Activated CD4-positive, CD25-positive, alpha-beta regulatory T cell treated with anti-CD3 and anti-CD28 coated beads, Interleukin-2, amount 50 U/mL, for 72 hours (primary cell): ENCODE measurements at regions not wholly inside any gene's neighbourhood (a gene's known extent, or its start where the extent isn't known, plus 50 kb on each side); places are given as distances from the start of the nearest gene placed in this dataset.

Source experiments
- DNase-seq: peaks from one replicate; pipeline ENCODE4 v3.0.0; 2021

DNA sequence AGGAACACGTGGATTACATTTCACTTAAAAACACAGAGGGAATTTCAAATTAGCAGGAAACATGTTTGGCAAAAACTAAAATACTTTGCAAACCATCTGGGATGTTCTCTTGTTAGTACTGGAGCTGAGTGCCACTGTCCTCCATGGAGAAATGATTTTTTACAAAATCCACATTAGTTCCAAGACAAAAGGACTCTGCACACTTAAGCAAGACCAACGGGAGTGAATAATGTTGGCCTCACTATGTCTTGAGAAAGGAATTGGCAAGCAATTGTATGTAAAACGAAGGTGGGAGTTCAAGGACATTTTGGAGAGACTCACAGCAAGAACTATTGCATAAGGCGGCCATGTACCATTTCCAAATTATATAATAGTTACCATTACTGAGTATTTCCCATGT is 547.5 kb downstream of the EBF1 start:
- no peak for DNase-seq

- DNase-seq: no peak
Observed at GRCh38 chr5:158549311-158549710, 550.4 kb downstream of the EBF1 start.

GRCh38 chr5:158546748-158547147 is 553.0 kb downstream of the EBF1 start:
- no peak for DNase-seq

DNA sequence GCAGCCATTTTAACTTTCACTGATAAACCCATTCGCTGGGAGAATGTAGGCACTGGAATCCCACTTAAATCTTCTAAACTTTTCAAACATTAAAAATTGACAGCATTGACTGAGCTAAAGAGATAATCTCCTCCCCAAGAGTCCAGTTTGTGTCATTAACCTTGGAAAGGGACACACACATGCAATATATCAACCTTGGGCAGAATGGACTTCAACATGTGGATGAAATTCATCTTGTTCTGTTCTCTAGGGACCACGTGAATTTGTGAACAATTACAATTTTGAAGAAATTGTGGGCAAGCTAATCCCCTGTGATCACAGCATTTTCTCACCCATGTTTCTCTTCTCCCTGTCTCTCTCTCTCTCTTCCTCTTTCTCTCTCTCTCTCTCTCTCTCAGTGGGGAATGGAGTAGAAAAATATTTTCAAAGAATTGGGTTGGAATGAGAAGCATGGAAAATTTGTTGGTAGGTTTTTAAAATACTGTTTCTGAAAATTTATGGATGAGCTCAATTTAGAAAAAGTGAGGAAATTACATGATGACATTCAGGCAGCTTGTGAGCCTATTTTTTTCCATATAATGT is 553.7 kb downstream of the EBF1 start:
- DNase-seq: no peak

DNA sequence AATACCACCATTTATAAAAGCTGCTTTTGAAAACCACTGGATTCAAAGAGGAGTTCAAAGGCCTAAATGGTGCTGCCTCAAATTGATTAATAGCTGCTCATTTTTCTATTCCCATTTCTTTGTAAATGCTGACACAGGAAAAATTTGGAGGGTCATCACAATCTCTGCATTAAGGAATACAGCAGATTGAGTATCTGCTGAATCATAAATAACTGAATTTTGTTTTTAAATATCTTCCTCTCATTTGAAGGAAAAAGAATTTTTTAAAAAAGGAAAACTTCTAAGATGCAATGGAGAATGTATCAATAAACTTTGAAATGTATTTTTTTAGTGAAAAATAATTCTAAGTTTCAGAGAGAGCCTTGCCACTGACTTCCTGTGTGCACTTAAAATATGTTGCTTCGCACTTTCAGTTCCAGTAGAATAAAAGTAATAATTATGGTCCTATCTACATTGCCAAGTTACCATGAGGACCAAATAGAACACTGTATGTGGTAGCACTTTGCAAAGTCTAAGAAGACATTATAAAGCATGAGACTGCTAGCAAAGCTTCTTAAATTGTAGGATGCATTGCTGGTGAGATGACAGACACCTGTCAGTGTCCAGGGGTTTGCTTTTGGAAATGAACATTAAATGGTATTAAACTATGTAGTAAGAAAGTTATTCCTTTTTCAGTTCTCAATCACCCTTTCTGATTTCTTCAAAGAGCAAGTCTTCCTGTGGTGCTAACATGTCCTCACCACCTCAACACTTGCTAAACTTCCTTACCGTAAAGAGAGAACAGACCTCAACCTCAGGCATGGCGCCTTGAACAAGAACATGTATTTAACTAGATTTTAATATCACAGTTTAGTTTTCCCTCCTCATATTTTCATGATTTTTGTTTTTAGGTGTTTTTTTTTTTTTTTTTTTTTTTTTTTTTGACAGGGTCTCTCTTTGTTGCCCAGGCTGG is 555.1 kb downstream of the EBF1 start:
- no peak for DNase-seq

DNA sequence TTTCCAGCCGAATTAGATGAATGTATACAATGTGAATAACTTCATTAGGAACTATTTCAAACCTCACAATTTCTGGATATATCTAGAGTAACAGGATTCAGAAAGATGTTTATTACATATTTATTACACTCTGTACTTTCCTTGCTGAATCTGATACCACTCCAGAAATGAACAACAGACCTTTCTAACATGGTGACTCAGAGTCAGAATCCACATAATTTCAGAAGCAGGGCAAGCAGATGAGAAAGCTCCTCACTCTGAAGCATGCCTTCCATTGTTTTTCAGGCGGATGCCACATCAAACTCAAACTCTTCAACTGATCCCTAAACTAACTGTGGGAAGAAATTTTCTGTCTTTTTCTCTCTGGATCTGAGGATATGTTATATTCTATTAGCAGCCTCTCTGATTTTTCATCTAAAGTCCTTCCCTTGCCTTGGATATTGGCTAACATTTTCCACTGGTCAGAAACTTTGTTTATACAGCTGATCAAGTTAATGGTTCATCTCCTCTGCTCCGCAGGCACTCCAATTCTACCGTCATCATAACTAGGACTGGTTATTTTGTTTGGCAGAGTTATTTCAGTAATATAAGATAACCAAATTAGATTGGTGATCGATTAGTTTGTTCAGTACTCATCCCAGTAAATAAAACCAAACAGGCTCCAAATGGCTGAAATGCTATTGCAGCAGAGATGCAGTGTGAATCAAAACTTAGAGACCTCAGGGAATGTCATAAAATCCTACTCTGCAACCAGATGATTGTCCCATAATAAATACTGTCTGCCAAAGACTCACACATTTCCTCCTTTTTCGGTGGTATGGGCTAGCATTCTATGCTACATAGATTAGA is 556.0 kb downstream of the EBF1 start:
- no peak for DNase-seq

- no peak for DNase-seq
Observed at GRCh38 chr5:158541536-158542297, 558.0 kb downstream of the EBF1 start.

- no peak for DNase-seq
Observed at GRCh38 chr5:158538506-158539074, 561.1 kb downstream of the EBF1 start.

DNA sequence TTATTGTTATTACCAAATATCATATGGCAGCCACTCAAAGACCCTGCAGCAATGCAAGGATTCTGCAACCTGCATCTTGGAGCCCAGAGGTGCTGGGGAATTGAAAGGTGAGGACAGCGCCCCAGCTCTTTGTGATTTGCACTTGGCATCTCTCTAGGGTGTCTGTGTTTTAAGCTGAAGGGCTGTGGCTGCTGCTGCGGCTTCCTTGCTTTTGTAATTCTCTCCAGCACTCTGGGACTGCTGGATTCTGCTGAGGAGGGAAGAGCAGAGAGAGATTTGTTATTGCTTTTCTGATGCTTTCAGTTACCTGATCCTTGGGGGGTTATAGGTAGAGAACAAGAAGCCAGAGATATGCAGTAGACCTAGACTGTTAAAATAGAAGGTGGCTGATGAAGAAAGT is 562.4 kb downstream of the EBF1 start:
- DNase-seq: no peak

DNA sequence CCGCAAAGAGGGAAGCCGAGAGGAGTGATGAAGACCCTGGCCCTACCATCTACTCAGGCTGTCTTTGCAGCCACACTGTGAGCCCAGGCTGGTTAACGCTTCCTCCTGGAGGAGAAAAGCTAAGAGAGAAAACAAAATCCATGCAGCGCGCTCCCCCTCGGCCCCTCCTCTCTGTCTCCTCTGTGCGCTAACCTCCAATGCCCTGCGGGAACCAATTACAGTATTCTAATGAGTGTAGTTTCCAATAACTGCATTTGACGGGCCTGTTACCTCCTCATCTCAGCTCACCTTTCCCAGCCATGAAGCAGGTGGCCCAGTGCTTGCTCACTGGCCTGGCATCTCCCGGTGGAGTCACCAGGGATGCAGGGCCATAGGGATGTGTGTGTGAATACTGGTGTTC is 565.5 kb downstream of the EBF1 start:
- DNase-seq: no peak

GRCh38 chr5:158532739-158533138 is 567.0 kb downstream of the EBF1 start:
- no peak for DNase-seq

DNA sequence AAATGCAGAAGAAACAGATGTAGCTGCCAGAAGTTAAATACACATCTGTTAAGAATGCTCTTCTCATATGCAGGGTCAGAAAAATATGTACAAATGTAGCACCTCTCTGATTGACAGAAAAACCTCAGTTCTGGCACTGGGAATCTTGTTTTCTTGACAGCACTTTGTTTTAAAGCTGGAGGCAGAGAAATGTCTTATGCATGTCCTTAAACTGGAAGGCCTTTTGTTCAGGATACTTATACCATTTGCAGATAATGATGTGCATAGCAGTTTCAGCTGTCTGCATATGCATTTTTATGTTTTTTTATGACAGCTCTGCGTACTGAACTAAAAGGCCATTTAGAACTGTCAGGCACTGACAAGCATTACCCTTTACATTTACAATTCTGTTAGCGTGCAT is 567.9 kb downstream of the EBF1 start:
- DNase-seq: no peak

- no peak for DNase-seq
Observed at GRCh38 chr5:158530115-158530514, 569.6 kb downstream of the EBF1 start.

GRCh38 chr5:158529454-158529853 is 570.3 kb downstream of the EBF1 start:
- DNase-seq: no peak

DNA sequence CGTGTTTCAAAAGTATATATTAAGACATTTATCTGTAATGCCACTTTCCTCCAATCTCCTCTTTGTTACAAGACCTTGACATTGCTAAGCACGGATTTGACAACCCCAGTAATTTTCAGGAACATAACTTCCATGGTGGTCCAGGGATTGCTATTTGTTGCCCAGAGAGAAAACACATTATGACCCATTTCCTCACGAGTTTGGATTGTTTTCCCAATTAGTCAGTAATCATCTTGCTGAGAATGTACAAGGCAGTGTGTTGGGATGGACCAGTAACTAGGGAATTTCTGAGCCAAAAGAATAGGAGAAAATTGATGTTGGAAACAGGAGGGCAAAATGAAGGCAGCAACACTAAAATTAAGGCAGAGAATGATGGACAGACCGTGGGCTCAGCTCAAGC is 574.1 kb downstream of the EBF1 start:
- no peak for DNase-seq

- no peak for DNase-seq
Observed at GRCh38 chr5:158524070-158524469, 575.6 kb downstream of the EBF1 start.

- no peak for DNase-seq
Observed at GRCh38 chr5:158522776-158523175, 576.9 kb downstream of the EBF1 start.

DNA sequence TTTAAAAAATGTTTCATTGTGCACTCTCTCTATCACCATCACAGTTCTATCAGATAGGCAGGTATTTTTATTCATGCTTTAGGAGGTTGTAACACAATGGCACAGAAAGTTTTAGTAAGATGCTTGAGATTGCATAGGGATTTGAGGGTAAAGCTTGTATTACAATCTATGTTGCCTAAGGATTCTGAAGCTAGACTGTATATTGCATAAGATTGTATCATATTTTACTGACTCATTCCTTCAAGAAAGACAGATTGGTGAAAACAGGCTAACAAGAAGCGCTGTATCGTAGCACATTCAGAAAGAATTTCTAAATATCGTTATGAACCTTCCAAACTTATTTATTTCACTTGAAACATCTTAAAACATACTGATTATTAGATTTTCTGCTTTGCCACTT is 577.7 kb downstream of the EBF1 start:
- no peak for DNase-seq

- DNase-seq: no peak
Observed at GRCh38 chr5:158519433-158520021, 580.2 kb downstream of the EBF1 start.

- no peak for DNase-seq
Observed at GRCh38 chr5:158516521-158516920, 583.2 kb downstream of the EBF1 start.

GRCh38 chr5:158514986-158515359 is 584.7 kb downstream of the EBF1 start:
- DNase-seq: no peak
